ENCODE measurements at regions not wholly inside any gene's neighbourhood (a gene's known extent, or its start where the extent isn't known, plus 50 kb on each side); places are given as distances from the start of the nearest gene placed in this dataset.
"Not testable (repeated sequence)": the region's sequence is repeated elsewhere in the genome, so short reads cannot be mapped to it uniquely, and the experiment has no call there.

GRCh38 chr10:118463740-118464139 is 121.6 kb upstream of the FAM204A start:
- DNase-seq, result no peak

GRCh38 chr10:118462401-118462800 is 120.3 kb upstream of the FAM204A start:
- DNase-seq, result no peak

- DNase-seq, result peak; percentile 21 to 45
Measured at GRCh38 chr10:118459642-118460193, 117.6 kb upstream of the FAM204A start.

GRCh38 chr10:118458957-118459641 is 117.0 kb upstream of the FAM204A start:
- DNase-seq, result no peak

- no peak for DNase-seq
Measured at GRCh38 chr10:118457824-118458428, 115.8 kb upstream of the FAM204A start.

GRCh38 chr10:118455181-118455695 is 113.1 kb upstream of the FAM204A start:
- DNase-seq, result no peak

- no peak for DNase-seq
Measured at GRCh38 chr10:118454211-118454610, 112.1 kb upstream of the FAM204A start.

- DNase-seq, result no peak
Measured at GRCh38 chr10:118452098-118452497, 110.0 kb upstream of the FAM204A start.

GRCh38 chr10:118449521-118449920 is 107.4 kb upstream of the FAM204A start:
- DNase-seq, result no peak

- no peak for DNase-seq
Measured at GRCh38 chr10:118448744-118449143, 106.6 kb upstream of the FAM204A start.

- DNase-seq, result no peak
Measured at GRCh38 chr10:118447478-118448270, 105.5 kb upstream of the FAM204A start.

GRCh38 chr10:118445535-118445934 is 103.4 kb upstream of the FAM204A start:
- no peak for DNase-seq

GRCh38 chr10:118444069-118444468 is 101.9 kb upstream of the FAM204A start:
- DNase-seq, result no peak

GRCh38 chr10:118442032-118442431 is 99.9 kb upstream of the FAM204A start:
- no peak for DNase-seq

GRCh38 chr10:118439824-118440223 is 97.7 kb upstream of the FAM204A start:
- DNase-seq, result no peak

GRCh38 chr10:118436742-118437141 is 94.6 kb upstream of the FAM204A start:
- no peak for DNase-seq

GRCh38 chr10:118430190-118430589 is 88.1 kb upstream of the FAM204A start:
- no peak for DNase-seq

GRCh38 chr10:118423800-118424442 is 81.8 kb upstream of the FAM204A start:
- DNase-seq, result peak; percentile 53 to 55

GRCh38 chr10:118422241-118422640 is 80.1 kb upstream of the FAM204A start:
- DNase-seq, result no peak

- not testable (repeated sequence) for DNase-seq
Measured at GRCh38 chr10:118420049-118420448, 77.9 kb upstream of the FAM204A start.

GRCh38 chr10:118412932-118413331 is 70.8 kb upstream of the FAM204A start:
- no peak for DNase-seq

- no peak for DNase-seq
Measured at GRCh38 chr10:118412132-118412760, 70.1 kb upstream of the FAM204A start.
